ENCODE measurements at regions not wholly inside any gene's neighbourhood (a gene's known extent, or its start where the extent isn't known, plus 50 kb on each side); places are given as distances from the start of the nearest gene placed in this dataset.
A peak's percentile ranks its signal among the peaks of the same experiment; 100 is the strongest.
"Not testable (repeated sequence)": the region's sequence is repeated elsewhere in the genome, so short reads cannot be mapped to it uniquely, and the experiment has no call there.

- no peak for DNase-seq (ENCODE audit: low read depth)
Observed at GRCh38 chr7:356691-357462, 66.9 kb downstream of the FOXL3 start.

GRCh38 chr7:357531-358209 lies 67.7 kb downstream of the FOXL3 start:
- DNase-seq (ENCODE audit: low read depth), result no peak

GRCh38 chr7:358352-358751 lies 68.4 kb downstream of the FOXL3 start:
- no peak for DNase-seq (ENCODE audit: low read depth)

GRCh38 chr7:359226-359765 lies 69.3 kb downstream of the FOXL3 start:
- DNase-seq (ENCODE audit: low read depth), result no peak

- DNase-seq (ENCODE audit: low read depth), result no peak
Observed at GRCh38 chr7:359766-360361, 69.9 kb downstream of the FOXL3 start.

GRCh38 chr7:360454-361100 lies 70.6 kb downstream of the FOXL3 start:
- DNase-seq (ENCODE audit: low read depth), result no peak

GRCh38 chr7:361182-361581 lies 71.2 kb downstream of the FOXL3 start:
- not testable (repeated sequence) for DNase-seq (ENCODE audit: low read depth)

- no peak for DNase-seq (ENCODE audit: low read depth)
Observed at GRCh38 chr7:361680-362401, 71.9 kb downstream of the FOXL3 start.

GRCh38 chr7:362402-363096 lies 72.6 kb downstream of the FOXL3 start:
- DNase-seq (ENCODE audit: low read depth), result no peak

- DNase-seq (ENCODE audit: low read depth), result no peak
Observed at GRCh38 chr7:363626-364025, 73.7 kb downstream of the FOXL3 start.

- DNase-seq (ENCODE audit: low read depth), result no peak
Observed at GRCh38 chr7:364536-364935, 74.6 kb downstream of the FOXL3 start.

GRCh38 chr7:365593-365992 lies 75.6 kb downstream of the FOXL3 start:
- DNase-seq (ENCODE audit: low read depth), result no peak

- DNase-seq (ENCODE audit: low read depth), result peak; percentile 37
Observed at GRCh38 chr7:366161-366803, 76.3 kb downstream of the FOXL3 start.

- DNase-seq (ENCODE audit: low read depth), result no peak
Observed at GRCh38 chr7:367351-367901, 77.5 kb downstream of the FOXL3 start.

- DNase-seq (ENCODE audit: low read depth), result no peak
Observed at GRCh38 chr7:368651-369475, 78.9 kb downstream of the FOXL3 start.

GRCh38 chr7:369476-370258 lies 79.7 kb downstream of the FOXL3 start:
- DNase-seq (ENCODE audit: low read depth), result no peak

GRCh38 chr7:370259-370625 lies 80.3 kb downstream of the FOXL3 start:
- no peak for DNase-seq (ENCODE audit: low read depth)

- no peak for DNase-seq (ENCODE audit: low read depth)
Observed at GRCh38 chr7:370775-371118, 80.8 kb downstream of the FOXL3 start.

Data from Daoy (cell line).